RWPE2 (cell line): ENCODE measurements at regions not wholly inside any gene's neighbourhood (a gene's known extent, or its start where the extent isn't known, plus 50 kb on each side); places are given as distances from the start of the nearest gene placed in this dataset.

ENCODE experiments used
- ATAC-seq: fragments of 200-7000 bp; cut with Tn5 transposase; 3 replicates; pipeline ENCODE4 v1.9.1; 2021; ENCODE audit warnings: low read depth
- DNase-seq: peaks from one replicate; pipeline ENCODE4 v3.0.0-alpha.2; 2020; ENCODE audit warnings: low spot score
- H3K27ac ChIP-seq: fragments of 450-650 bp; 2 replicates; pipeline ENCODE4 v1.5.1; 2017; ENCODE audit warnings: mild to moderate bottlenecking; ENCODE audit not compliant: poor library complexity, severe bottlenecking
- H3K27me3 ChIP-seq: fragments of 250-450 bp; sonication (Bioruptor Pico); 2 replicates; pipeline ENCODE4 v1.5.1; 2021; ENCODE audit warnings: mild to moderate bottlenecking, moderate library complexity; ENCODE audit not compliant: insufficient read depth, poor library complexity, severe bottlenecking
- H3K36me3 ChIP-seq: fragments of 250-450 bp; sonication (Bioruptor Pico); 2 replicates; pipeline ENCODE4 v1.5.1; 2020; ENCODE audit warnings: low read depth, mild to moderate bottlenecking, moderate library complexity
- H3K4me1 ChIP-seq: fragments of 250-450 bp; sonication (Bioruptor Pico); 2 replicates; pipeline ENCODE4 v1.5.1; 2021; ENCODE audit warnings: mild to moderate bottlenecking, moderate library complexity; ENCODE audit not compliant: insufficient read depth, poor library complexity, severe bottlenecking
- H3K4me3 ChIP-seq: fragments of 250-450 bp; sonication (Bioruptor Pico); 2 replicates; pipeline ENCODE4 v1.5.1; 2021; ENCODE audit warnings: mild to moderate bottlenecking, moderate library complexity; ENCODE audit not compliant: severe bottlenecking
- H3K9me3 ChIP-seq: fragments of 250-450 bp; sonication (Bioruptor Pico); 2 replicates; pipeline ENCODE4 v1.5.1; 2021; ENCODE audit warnings: mild to moderate bottlenecking, moderate library complexity; ENCODE audit not compliant: severe bottlenecking
- TF ChIP-seq, protein P1 (sequence below): fragments of 450-650 bp; IDR thresholded peaks from one replicate; pipeline ENCODE4 v1.5.1; 2017; ENCODE audit warnings: mild to moderate bottlenecking, moderate library complexity; ENCODE audit not compliant: poor library complexity, severe bottlenecking

DNA sequence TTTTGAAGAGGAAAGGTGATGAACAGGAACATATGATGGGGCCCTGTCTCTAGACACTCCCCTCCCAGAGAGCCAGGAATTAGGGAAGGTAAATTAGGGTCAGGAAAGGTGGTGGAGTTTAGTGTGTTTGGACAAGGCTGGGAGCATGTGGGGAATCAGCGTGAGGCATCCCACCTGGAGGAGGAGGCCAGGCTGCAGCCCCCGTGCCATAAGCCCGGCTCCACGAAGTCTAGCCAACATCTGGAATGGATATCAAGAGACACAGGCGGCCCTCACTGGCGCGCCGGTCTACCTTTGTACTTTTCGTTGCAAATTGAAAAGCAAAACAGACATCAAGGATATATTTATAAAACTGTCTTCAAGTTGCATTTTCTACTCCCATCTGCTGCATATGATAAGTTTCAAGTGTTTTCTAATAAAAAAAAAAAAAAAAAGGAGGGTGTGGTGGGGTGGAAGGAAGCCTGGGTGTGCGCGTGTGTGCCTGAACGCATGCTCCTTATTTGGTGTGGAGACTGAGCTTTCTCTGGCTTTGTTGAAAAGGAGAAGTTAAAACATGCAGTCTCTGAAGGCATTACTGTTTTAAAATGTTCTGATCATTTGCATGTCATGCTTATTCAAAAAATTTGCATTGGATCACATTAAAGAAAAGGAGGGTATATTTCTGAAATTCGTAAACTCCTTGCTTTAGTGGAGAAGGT, 546.7 kb upstream of the ID2 start:
- H3K4me1 ChIP-seq = no peaks in the 10 kb centered on the region
- H3K27ac ChIP-seq = no peak overlapping the region
- H3K9me3 ChIP-seq = no peaks in the 10 kb centered on the region
- ATAC-seq (no peak), DNase-seq (no peak)
- TF ChIP-seq, protein P1, sequence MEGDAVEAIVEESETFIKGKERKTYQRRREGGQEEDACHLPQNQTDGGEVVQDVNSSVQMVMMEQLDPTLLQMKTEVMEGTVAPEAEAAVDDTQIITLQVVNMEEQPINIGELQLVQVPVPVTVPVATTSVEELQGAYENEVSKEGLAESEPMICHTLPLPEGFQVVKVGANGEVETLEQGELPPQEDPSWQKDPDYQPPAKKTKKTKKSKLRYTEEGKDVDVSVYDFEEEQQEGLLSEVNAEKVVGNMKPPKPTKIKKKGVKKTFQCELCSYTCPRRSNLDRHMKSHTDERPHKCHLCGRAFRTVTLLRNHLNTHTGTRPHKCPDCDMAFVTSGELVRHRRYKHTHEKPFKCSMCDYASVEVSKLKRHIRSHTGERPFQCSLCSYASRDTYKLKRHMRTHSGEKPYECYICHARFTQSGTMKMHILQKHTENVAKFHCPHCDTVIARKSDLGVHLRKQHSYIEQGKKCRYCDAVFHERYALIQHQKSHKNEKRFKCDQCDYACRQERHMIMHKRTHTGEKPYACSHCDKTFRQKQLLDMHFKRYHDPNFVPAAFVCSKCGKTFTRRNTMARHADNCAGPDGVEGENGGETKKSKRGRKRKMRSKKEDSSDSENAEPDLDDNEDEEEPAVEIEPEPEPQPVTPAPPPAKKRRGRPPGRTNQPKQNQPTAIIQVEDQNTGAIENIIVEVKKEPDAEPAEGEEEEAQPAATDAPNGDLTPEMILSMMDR = no peak
- H3K27me3 ChIP-seq = no peaks in the 10 kb centered on the region
- H3K36me3 ChIP-seq = no peaks in the 10 kb centered on the region
- no peak overlapping the region for H3K4me3 ChIP-seq

DNA sequence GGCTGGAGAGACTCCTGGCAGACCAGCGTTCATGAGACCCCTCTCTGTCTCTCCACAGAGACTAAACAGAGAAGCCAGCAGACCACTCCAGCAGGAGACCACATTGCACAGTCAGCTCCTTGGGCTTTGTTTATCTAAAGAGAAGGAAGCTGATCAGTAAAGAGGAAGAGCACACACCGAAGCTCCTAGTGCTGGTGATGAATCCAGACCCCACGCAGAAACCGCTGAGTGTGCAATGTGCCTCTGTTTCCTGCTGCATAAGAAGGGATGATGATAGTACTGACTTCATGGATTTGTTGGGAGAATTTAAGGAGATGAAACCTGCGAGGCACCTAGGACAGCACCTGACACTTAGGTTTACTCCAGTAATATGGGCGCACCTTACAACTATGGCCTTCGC, 544.1 kb upstream of the ID2 start:
- no peak overlapping the region for H3K4me3 ChIP-seq
- H3K36me3 ChIP-seq = no peaks in the 10 kb centered on the region
- TF ChIP-seq, protein P1 = no peak
- DNase-seq (no peak), ATAC-seq (no peak)
- H3K27ac ChIP-seq = no peak overlapping the region
- no peaks in the 10 kb centered on the region for H3K9me3 ChIP-seq
- H3K27me3 ChIP-seq = no peaks in the 10 kb centered on the region
- no peaks in the 10 kb centered on the region for H3K4me1 ChIP-seq

DNA sequence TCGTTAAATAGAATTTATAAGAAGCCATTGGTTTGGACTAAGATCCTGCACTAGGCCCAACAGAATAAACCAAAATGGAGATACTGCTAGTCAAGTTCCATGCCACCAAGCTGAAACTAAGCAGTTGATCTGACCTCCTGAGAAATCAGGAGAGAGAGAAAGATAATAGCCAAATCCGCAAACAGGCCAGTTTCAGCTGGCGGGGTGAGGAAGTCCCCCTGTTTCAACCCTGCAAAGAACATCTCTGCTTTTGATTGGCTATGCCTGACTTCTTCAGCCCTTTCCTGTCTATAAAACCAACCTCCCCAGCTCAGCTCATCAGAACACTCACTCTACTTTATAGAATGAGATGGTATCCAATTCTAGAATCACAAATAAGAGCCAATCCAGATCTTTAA, 543.3 kb upstream of the ID2 start:
- ATAC-seq = no peak
- no peak overlapping the region for H3K27ac ChIP-seq
- no peaks in the 10 kb centered on the region for H3K4me1 ChIP-seq
- no peak for DNase-seq
- no peaks in the 10 kb centered on the region for H3K27me3 ChIP-seq
- no peaks in the 10 kb centered on the region for H3K9me3 ChIP-seq
- no peaks in the 10 kb centered on the region for H3K36me3 ChIP-seq
- TF ChIP-seq, protein P1 = no peak
- H3K4me3 ChIP-seq = no peak overlapping the region

DNA sequence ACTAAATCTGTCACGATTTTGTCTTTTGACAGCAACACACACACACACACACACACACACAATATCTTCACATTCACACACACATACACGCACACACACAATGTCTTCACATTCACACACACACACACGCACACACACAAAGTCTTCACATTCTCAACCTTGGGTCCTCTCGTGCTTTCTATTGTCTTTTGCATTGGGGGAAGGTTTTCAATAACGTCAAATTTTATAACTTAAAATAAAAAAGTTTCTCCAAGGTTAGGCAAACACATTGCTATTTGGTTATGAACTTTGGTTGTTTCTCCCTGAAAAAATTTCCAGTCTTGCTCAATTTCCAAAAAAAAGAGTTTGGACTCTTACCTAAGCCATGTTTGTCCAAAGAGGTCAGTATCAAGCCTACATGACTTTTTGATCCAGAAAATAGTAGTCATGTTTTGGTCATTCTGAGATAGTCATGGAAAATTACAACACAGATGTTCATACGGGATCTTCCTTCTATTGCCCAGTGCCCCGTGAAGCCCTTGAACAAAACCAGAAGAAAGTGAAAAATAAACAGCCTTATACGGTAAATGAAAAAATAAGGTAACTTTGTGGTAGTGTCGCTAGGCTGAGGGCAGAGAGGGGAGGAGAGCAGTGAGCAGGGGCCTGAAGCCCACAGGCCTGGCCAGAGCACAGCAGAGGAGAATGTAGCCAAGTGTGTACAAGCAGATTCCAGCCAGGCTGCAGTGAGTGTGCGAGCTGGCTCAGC, 542.8 kb upstream of the ID2 start:
- DNase-seq = no peak
- Histone ChIP-seq H3K27me3 (no peaks in the 10 kb centered on the region), H3K9me3 (no peaks in the 10 kb centered on the region), H3K4me1 (no peaks in the 10 kb centered on the region), H3K36me3 (no peaks in the 10 kb centered on the region), H3K4me3 (no peak overlapping the region), H3K27ac (no peak overlapping the region)
- ATAC-seq = no peak
- TF ChIP-seq, protein P1 = no peak
